Stomach (tissue), 4 donors: ENCODE measurements at regions not wholly inside any gene's neighbourhood (a gene's known extent, or its start where the extent isn't known, plus 50 kb on each side); places are given as distances from the start of the nearest gene placed in this dataset.
"Not testable (repeated sequence)": the region's sequence is repeated elsewhere in the genome, so short reads cannot be mapped to it uniquely, and the experiment has no call there.

Experiments used
- EP300 ChIP-seq: sonication (generic); formaldehyde crosslinking; IDR thresholded peaks from one replicate; pipeline ENCODE4 v1.6.1; 2017; ENCODE audit warnings: antibody characterized with exemption
- POLR2A ChIP-seq, 4 donors: fragments of 450-650 bp; IDR thresholded peaks; one replicate each; pipeline ENCODE4 v1.6.1; 2016; ENCODE audit warnings: antibody characterized with exemption in 4 of 4, control low read depth in 2 of 4, mild to moderate bottlenecking in 1 of 4, moderate library complexity in 1 of 4
- POLR2AphosphoS5 ChIP-seq, 3 donors: sonication (generic); formaldehyde crosslinking; IDR thresholded peaks; one replicate each; pipeline ENCODE4 v1.6.1; 2016; ENCODE audit warnings: antibody characterized with exemption in 3 of 3
- TF ChIP-seq, protein P1 (sequence below), 7 experiments: fragments of 450-650 bp in 4 of 7; fragments of 200-600 bp in 3 of 7; sonication (generic) in 3 of 7; IDR thresholded peaks; one replicate each; pipeline ENCODE4 v1.5.1; 2016 to 2019; ENCODE audit warnings: antibody characterized with exemption in 7 of 7, control low read depth in 2 of 7, mild to moderate bottlenecking in 1 of 7

DNA sequence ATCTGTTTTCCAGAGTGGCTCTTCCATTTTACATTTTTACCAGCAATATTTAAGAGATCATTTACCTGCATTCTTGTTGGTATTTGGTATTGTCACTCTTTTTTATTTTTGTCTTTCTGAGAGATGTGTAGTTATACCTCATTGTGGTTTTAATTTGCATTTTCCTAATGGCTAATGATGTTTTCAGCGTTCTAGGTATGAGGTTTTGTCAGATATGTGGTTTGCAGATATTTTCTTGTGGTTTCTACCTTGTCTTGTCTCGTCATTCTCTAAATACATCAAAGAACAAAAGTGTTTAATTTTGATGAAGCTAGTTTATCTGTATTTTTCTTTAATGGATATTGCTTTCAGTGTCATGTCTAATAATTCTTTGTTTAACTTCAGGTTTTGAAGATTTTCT lies 110.9 kb upstream of the PLGLB1 start:
- TF ChIP-seq, protein P1, sequence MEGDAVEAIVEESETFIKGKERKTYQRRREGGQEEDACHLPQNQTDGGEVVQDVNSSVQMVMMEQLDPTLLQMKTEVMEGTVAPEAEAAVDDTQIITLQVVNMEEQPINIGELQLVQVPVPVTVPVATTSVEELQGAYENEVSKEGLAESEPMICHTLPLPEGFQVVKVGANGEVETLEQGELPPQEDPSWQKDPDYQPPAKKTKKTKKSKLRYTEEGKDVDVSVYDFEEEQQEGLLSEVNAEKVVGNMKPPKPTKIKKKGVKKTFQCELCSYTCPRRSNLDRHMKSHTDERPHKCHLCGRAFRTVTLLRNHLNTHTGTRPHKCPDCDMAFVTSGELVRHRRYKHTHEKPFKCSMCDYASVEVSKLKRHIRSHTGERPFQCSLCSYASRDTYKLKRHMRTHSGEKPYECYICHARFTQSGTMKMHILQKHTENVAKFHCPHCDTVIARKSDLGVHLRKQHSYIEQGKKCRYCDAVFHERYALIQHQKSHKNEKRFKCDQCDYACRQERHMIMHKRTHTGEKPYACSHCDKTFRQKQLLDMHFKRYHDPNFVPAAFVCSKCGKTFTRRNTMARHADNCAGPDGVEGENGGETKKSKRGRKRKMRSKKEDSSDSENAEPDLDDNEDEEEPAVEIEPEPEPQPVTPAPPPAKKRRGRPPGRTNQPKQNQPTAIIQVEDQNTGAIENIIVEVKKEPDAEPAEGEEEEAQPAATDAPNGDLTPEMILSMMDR (IDR thresholded peaks at IDR 0.05), result not testable (repeated sequence)
- TF ChIP-seq POLR2A (IDR thresholded peaks at IDR 0.05); POLR2AphosphoS5 (IDR thresholded peaks at IDR 0.05); EP300: not testable (repeated sequence)
